ENCODE measurements at regions not wholly inside any gene's neighbourhood (a gene's known extent, or its start where the extent isn't known, plus 50 kb on each side); places are given as distances from the start of the nearest gene placed in this dataset.

DNA sequence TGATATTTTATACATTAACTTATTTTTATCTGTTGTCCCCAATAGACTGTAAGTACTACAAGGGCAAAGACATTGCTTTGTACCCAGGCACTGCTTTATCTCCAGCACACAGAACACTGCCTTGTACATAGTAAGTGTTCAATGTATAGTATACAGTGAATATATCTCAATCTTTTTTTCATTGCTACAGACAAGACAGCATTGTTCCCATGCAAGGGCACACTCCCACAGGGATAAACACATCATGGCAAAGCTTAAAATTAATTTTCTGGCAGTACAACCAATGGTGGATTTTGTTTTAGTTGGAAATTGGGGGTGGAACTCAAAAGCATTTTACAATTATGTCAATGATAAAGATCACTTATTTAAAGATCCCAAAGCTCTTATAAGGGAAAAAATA, 112.3 kb upstream of the EEA1 start:
- no peaks in the 10 kb centered on the region for H3K9me3 Mint-ChIP-seq
- H3K27me3 Mint-ChIP-seq (ENCODE audit: insufficient read depth) = peaks cover 1% of the 10 kb centered on the region; the same call in 1 of the 2 replicates
- no peak overlapping the region for H3K4me3 Mint-ChIP-seq
- H3K4me1 Mint-ChIP-seq (ENCODE audit: low read depth) = no peaks in the 10 kb centered on the region
- TF ChIP-seq CTCF (IDR thresholded peaks at IDR 0.05) = no peak
- no peak for DNase-seq
- no peaks in the 10 kb centered on the region for H3K36me3 Mint-ChIP-seq (ENCODE audit: low read depth)
- H3K27ac Mint-ChIP-seq = no peak overlapping the region

GRCh38 chr12:93042283-93042682, 113.2 kb upstream of the EEA1 start:
- Mint-ChIP-seq H3K4me3 (no peak overlapping the region), H3K4me1 (ENCODE audit: low read depth) (no peaks in the 10 kb centered on the region), H3K9me3 (no peaks in the 10 kb centered on the region), H3K27ac (no peak overlapping the region), H3K36me3 (ENCODE audit: low read depth) (no peaks in the 10 kb centered on the region), H3K27me3 (ENCODE audit: insufficient read depth) (peaks cover 1% of the 10 kb centered on the region)
- no peak for DNase-seq
- TF ChIP-seq CTCF (IDR thresholded peaks at IDR 0.05) = no peak

GRCh38 chr12:93042684-93043083, 113.6 kb upstream of the EEA1 start:
- no peaks in the 10 kb centered on the region for H3K4me1 Mint-ChIP-seq (ENCODE audit: low read depth)
- TF ChIP-seq CTCF (IDR thresholded peaks at IDR 0.05) = no peak
- H3K4me3 Mint-ChIP-seq = no peak overlapping the region
- H3K27me3 Mint-ChIP-seq (ENCODE audit: insufficient read depth) = peaks cover 1% of the 10 kb centered on the region; the same call in 1 of the 2 replicates
- no peak for DNase-seq
- H3K9me3 Mint-ChIP-seq = no peaks in the 10 kb centered on the region
- no peaks in the 10 kb centered on the region for H3K36me3 Mint-ChIP-seq (ENCODE audit: low read depth)
- H3K27ac Mint-ChIP-seq = no peak overlapping the region

DNA sequence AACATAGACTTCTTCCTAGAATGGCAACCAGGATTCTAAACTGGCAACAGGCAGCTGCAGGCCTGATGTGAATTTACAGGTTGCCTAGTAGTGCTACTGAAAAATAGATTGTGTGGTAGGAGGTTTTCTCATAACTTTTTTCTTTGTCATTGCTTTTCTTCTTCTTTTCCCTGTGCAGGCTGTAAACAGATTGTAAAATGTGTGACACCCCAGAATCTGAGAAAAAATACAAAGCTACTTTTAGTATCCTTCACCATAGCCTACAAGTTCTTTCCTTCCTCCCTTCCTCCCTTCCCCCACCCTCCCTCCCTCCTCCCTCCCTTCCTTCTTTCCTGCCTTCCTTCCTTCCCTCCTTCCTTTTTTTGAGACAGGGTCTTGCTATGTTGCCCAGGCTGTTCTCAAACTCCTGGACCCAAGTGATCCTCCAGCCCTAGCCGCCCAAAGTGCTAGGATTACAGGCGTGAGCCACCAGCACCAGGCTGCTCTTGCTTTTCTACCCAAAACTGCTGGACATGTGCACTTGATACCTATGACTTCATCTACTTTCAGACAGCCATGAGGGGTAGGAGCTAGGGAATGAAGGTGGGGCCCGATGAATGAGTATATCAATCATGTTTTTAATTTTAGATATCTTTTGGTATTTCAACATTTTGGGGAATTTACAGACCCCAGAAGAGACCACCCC, 114.2 kb upstream of the EEA1 start:
- DNase-seq = no peak
- Mint-ChIP-seq H3K27ac (no peak overlapping the region), H3K4me3 (no peak overlapping the region), H3K27me3 (ENCODE audit: insufficient read depth) (peaks cover 1% of the 10 kb centered on the region; the same call in 1 of the 2 replicates), H3K9me3 (no peaks in the 10 kb centered on the region), H3K4me1 (ENCODE audit: low read depth) (no peaks in the 10 kb centered on the region), H3K36me3 (ENCODE audit: low read depth) (no peaks in the 10 kb centered on the region)
- no peak for TF ChIP-seq CTCF (IDR thresholded peaks at IDR 0.05)

DNA sequence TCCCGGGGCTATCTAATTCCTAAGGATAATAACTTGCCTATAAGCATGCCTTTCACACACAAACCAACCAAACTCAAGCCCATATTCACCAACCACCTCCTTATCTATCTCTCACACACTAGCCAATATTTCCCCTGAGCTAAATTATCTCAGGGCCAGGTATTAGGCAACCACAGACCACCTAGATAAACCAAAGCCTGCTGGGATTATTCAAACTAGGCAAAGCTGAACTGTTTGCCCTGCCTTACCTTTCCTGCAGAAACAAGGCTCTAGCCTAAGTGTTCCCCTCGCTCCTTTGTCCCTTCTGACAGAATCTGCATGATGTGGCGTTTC, 114.7 kb upstream of the EEA1 start:
- H3K4me1 Mint-ChIP-seq (ENCODE audit: low read depth) = no peaks in the 10 kb centered on the region
- no peaks in the 10 kb centered on the region for H3K36me3 Mint-ChIP-seq (ENCODE audit: low read depth)
- DNase-seq = no peak
- no peak overlapping the region for H3K4me3 Mint-ChIP-seq
- no peaks in the 10 kb centered on the region for H3K9me3 Mint-ChIP-seq
- H3K27me3 Mint-ChIP-seq (ENCODE audit: insufficient read depth) = peaks cover 1% of the 10 kb centered on the region; the same call in 1 of the 2 replicates
- no peak overlapping the region for H3K27ac Mint-ChIP-seq
- no peak for TF ChIP-seq CTCF (IDR thresholded peaks at IDR 0.05)
